Liver (tissue), 3 donors: ENCODE measurements at regions not wholly inside any gene's neighbourhood (a gene's known extent, or its start where the extent isn't known, plus 50 kb on each side); places are given as distances from the start of the nearest gene placed in this dataset.

Experiments used
- ATF3 ChIP-seq: IDR thresholded peaks from 2 replicates; pipeline ENCODE4 v1.6.1; 2016; ENCODE audit warnings: antibody characterized with exemption
- CTCF ChIP-seq: fragments of 150-350 bp; IDR thresholded peaks from 2 replicates; pipeline ENCODE4 v1.5.1; 2017; ENCODE audit warnings: improper control_type of control experiment, low read depth, low read length; ENCODE audit not compliant: missing input control
- FOXA1 ChIP-seq: IDR thresholded peaks from 2 replicates; pipeline ENCODE4 v1.6.1; 2016; ENCODE audit warnings: antibody characterized with exemption
- MAX ChIP-seq: IDR thresholded peaks from 2 replicates; pipeline ENCODE4 v1.6.1; 2016; ENCODE audit warnings: antibody characterized with exemption
- REST ChIP-seq: IDR thresholded peaks from 2 replicates; pipeline ENCODE4 v1.6.1; 2016; ENCODE audit warnings: antibody characterized with exemption, mild to moderate bottlenecking
- ZBTB33 ChIP-seq: IDR thresholded peaks from 2 replicates; pipeline ENCODE4 v1.6.1; 2016; ENCODE audit warnings: antibody characterized with exemption
- donor health status: healthy.
- donor health status: healthy.

- TF ChIP-seq CTCF (no peak), MAX (no peak), ZBTB33 (no peak), FOXA1 (no peak), ATF3 (no peak), REST (no peak)
Observed at GRCh38 chr10:81696609-81697388, 178.2 kb upstream of the NRG3 start.
